Activated CD4-positive, alpha-beta T cell treated with anti-CD3 and anti-CD28 coated beads for 4 hours (primary cell): ENCODE measurements at regions not wholly inside any gene's neighbourhood (a gene's known extent, or its start where the extent isn't known, plus 50 kb on each side); places are given as distances from the start of the nearest gene placed in this dataset.

ENCODE experiments used
- DNase-seq, 2 donors: peaks; one replicate each; pipeline ENCODE4 v3.0.0-alpha.2; 2020

DNA sequence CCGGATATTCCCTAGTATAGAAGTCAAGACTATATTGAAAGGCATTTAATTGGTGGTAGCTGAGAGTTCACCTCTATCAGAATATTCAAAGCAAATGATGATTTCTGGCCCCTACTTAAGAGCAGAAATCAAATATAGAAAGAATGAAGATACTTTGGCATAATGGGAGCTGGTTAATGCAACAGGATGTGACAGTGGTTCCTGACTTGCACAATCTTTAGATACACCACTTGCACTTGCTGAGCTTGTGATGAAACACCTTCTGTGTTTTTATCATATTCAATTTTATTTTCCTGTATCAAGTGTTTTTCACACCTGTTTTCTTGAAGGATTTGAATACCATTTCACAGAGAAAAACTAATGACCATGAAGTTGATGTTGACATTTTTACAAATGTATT is 124.1 kb upstream of the CDH19 start:
- no peak for DNase-seq

DNA sequence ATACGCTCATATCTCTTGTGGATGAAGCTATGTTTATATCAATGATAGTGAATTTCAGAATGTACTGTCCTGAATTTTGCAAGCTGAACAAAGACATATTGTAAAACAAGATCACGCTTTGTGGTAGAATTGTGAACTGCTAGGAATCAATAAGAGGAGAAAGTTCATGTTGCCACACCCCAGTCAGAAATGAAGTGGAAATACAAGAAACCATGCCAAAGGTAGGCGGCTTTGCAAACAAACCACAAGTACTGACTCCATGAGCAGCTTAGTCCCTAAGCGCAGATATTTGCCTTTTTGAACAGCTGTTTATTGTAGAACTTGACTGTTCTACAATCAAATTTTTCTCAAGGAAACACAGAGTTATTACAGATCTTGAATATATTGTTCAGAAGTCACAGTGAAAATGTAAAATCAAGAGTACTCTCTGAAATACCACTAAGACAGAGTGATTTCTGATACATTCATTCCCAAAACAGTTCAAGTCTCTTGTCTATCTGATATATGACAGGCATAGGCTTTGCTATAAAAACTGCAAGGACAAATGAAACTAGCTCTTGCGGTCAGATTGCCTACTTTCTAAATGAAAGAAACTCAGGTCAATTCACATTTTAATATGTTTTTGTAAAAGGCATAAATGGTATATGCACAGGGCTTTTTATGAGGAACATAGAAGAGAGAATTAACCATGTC is 120.9 kb upstream of the CDH19 start:
- DNase-seq: no peak

DNA sequence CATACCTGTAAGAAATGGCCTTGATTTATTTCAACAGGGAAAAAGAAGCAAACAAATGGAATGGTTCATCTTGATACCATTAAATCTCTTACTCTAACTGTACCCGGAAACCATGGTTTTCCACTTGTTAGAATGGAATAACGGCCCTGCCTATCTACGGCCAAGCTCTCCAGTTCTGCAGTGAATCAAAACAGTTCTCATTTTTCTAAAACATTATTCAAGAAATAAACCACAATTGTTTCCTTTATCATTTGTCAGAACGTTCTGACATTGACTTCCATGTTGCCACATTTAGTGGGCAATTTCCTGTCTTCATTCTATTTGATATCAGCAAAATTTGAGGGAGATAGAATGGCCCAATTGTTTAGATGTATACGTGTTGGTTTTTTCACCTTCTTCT is 118.8 kb upstream of the CDH19 start:
- DNase-seq: no peak

DNA sequence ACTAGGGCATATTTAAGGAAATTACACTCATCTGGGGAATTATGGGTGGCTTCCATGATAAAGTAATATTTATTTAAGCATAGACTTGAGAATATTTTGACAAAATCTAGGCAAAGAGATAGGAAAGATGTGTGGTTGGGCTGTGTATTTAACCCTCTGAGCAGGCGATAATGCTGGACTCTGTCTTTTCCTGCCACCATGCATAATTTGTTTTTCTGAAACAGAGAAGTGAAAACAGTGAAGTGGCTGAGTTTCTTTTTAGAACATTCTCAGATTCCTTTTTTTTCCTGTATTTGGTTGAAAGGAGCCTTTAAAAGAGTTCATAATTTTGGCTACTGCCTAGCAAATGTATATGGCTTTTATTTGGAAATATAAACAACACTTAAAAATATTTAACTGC is 104.8 kb upstream of the CDH19 start:
- DNase-seq: no peak

DNA sequence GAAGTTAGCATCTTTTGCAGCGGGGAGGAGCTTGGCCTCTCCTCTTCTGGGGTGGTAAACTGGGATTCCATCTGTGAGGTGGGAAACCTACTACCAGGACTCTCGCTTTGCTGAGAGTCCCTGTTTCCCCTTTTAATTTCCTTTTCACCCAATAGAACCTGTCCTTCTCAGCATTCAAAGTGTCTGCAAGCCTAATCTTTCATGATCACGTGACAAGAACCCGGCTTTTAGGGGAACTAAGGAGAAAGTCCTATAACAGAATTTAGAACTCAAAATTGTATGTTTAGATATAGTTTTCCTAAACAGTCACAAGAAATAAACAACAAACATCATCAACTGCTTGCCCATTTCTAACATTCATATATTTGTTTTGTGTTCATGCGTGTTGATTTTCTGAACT is 103.6 kb upstream of the CDH19 start:
- no peak for DNase-seq

DNA sequence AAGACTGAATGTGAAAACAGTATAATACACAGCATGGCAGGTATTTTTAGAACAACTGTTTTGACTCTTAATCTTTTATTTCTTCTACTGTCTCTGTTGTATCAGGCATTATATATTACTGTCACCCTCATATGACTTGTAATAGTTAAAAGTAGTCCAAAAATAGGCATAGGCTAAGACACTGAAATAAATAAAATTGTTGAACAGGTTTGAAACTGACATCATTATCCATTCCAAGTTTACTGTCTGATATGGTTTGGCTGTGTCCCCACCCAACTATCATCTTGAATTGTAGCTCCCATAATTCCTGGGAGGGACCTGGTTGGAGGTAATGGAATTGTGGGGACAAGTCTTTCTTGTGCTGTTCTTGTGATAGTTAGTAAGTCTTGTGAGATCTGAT is 91.4 kb upstream of the CDH19 start:
- DNase-seq: no peak

DNA sequence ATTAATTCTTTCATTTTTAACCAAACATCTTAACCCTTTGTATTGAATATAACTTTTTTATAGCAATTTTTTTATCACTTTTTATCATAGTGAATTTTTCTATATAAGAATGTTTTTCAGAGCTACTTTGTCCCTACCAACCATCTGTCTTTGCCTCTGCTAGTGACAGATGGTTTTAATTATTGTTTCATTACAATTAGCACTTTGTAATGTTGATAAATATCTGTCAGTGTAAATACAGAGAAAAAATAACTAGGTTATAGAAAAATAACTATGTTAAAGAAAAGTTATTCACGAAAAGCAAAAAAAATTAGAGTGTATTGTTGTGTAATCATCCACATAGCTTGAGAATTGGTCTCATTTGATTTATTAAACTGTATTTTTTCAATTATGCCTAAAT is 91.0 kb upstream of the CDH19 start:
- DNase-seq: no peak

DNA sequence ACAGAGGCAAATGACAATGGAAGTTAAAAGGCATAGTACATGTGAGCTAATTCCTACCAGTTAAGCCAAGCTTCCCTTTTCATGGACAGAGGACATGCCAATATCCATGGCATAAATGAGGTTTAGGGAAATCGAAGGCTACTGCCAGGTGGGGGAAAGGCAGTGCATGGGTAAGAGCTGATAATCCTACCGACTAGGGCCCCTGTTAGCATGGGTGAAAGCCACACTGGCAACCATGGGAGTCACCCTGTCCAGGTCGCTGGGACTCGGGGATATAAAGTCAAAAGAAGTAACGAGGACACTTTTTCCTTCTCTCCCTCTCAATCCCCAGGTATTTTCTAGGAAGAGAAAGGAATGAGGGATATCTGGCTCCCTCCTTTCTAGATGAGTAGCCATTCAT is 83.7 kb upstream of the CDH19 start:
- DNase-seq: no peak

DNA sequence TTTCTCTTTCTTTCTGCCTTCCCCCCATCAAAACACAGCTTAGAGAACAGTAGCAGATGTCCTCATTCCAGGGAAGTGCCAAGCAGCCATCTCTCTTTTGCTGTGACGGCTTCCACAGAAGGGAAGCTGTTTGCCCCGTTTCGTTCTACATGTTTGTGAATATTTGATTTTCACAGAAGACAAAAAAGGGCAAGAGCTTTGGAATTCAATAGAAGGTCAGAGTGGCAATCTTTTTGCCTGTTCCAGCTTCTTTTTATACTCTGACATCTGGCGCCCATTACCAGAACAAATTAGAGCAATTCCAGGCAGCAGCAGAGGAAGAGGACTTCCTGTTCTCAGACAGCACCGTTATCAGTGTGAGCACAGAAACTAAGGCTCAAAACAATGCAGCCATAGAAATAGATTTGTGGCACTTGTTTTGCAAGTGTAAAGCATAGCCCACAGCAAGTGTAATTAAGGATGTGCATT is 79.0 kb upstream of the CDH19 start:
- DNase-seq: no peak

DNA sequence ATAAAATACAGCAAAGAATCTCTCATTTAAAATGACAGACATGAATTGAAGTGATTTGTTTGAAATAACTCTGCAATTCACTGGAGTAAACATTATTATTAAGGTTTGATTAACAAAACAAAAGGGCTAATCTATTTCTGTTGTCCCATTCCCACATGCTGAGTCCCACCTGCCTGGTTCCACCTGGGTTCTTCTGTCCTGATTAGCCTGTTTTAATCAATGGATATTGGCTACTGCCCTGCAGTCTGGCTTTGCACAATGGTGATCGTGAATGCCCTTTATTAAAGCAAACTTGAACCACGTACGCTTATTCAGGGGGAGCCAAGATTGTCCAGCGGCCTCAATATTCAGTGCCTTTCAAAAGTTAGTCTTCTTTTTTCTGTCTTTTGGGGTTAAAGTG is 72.8 kb upstream of the CDH19 start:
- DNase-seq: no peak

DNA sequence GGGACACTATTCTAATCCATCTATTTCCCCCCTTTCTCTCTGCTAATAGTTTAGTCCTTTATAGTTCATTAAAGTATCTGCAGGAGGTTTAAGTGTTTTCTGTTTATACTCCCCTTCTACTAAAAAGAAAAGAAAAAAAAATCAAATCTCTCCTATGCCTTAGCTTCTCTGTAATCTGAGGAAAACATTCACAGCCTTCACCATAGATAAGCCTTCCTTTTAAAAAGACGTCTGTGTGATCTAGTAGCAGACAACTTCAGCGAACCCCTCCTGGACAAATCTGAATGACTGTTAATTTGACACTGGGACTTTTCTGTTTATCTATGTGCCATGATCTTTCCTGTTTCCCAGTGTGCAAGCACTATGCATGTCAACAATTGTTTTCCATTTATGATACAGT is 70.4 kb upstream of the CDH19 start:
- no peak for DNase-seq

DNA sequence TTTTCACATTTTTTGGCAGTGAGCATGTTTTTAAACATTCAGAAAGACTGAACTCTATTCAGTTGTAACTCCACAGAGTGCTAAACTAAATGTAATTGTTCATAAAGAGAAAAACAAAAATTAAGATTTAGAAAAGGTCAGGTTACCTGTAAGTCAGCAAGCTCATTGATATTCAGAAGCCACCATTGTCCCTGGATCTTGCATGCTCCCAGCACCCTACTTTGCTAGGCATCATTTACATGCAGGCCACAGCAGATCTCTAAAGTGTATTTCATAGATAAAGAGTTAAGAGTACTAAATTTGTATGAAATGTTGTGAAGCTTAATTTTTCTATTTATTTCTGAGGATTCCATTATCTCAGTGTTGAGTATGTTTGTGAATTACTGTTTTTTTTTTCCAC is 64.8 kb upstream of the CDH19 start:
- DNase-seq: no peak

DNA sequence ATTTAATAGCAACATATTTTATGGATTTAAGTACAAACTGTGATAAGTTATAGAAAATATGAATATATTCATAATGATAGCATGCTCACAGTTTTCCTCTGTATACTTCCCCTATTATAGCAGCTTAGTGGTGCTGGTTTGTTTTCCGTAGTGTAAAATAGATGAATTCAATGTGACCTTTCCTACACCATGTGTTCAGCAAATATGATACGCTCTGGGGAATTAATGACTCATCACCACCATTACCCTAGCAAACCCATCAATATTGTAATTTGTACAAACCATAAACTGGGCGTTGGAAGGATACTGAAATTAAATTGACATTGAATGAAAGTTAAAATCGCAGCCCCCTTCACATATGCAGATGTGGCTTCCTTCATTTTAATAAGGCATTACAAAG is 58.7 kb upstream of the CDH19 start:
- DNase-seq: no peak

DNA sequence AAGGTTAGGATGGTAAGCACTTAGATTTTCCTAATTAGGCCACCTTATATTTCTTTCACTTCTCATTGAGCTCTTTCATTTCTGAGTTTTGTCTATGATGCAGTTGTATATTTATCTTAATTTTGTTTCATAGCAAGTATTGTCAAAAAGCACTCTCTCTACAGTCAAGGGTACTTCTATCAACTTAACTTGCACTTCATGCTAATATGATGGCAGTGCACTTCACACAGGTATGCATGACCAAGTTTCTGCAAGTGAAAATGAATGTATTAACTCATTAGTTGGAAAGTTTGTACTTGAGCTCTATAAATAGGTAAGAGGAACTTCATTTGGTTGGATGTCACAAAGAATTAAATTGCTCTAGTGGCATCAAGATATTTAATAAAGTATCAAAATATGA is 51.5 kb upstream of the CDH19 start:
- no peak for DNase-seq
